ENCODE measurements at regions not wholly inside any gene's neighbourhood (a gene's known extent, or its start where the extent isn't known, plus 50 kb on each side); places are given as distances from the start of the nearest gene placed in this dataset.

DNA sequence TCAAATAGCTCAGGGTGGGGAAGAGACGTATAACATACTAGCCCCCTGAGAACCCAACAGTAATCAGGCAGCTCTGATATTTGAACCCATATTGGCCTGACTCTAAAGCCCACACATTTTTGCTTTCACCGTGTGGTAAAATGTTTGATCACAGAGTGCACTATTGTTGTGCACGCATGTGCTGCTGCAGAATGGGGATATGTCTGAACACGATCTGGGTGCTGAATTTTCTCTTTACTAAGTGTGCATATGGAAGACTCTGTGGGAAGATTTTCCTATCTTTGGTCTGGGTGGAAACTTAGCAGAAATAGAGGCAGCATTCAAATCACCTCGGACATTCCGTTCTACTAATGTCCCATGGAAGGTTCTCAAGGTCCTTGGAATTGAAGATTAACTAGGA lies 800.1 kb downstream of the TFAP2A start:
- no peak for DNase-seq (ENCODE audit: low read depth)

DNA sequence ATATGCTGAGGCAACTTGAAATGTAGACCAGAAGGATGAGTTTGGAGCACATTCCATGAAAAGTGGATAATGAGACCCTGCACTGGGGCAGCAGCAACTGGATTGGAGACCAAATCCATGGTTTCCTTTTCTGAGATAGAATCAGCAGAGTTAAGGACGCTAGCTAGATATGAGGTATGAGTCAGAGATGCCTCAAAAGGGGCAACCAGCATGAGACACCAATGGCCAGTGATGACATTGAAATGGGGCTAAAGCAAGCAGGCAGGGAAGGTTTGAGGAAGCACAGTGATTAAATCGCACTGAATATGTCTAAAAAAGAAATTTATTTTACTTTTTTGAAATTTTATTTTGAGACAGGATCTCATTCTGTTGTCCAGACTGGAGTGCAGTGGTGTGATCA lies 802.4 kb downstream of the TFAP2A start:
- DNase-seq (ENCODE audit: low read depth) = no peak

GRCh38 chr6:9610620-9611415 lies 804.1 kb downstream of the TFAP2A start:
- DNase-seq (ENCODE audit: low read depth) = no peak

DNA sequence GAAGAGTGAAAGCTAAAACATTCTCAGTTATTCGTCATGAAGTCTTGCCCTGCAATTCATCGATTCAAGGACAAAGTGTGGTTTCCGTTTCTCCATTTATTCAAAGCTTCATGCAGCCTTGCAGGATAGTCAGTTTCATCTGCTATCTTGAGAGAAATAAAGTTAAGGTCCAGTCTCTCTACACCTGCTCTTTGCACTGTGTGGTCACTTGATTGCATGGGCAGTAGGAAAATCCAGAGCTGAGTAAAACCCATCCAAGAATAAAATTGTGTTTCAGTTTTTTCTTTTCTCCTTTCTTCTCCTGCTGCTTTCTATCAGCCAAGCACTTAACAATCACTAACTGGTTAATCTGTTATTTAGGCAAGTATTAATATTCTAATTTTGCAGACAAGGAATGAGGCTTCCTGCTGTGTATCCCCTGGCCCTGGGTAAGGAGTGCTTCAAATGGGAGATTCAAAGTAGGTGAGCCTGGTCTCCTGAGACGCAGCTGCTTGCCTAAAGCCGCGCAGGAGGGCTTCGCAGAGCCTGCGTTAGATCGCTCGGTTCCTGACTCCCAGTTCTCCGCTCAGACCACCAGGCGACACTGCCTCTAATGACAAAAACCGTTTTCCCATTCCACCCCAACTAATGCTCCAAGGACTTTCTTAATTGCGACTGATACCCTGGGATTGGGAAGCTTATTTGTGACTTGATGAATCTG lies 808.3 kb downstream of the TFAP2A start:
- DNase-seq (ENCODE audit: low read depth) = no peak

- no peak for DNase-seq (ENCODE audit: low read depth)
Measured at GRCh38 chr6:9594746-9595145, 820.1 kb downstream of the TFAP2A start.

- DNase-seq (ENCODE audit: low read depth) = no peak
Measured at GRCh38 chr6:9593554-9593953, 821.3 kb downstream of the TFAP2A start.

GRCh38 chr6:9583753-9584352 lies 831.0 kb downstream of the TFAP2A start:
- no peak for DNase-seq (ENCODE audit: low read depth)

DNA sequence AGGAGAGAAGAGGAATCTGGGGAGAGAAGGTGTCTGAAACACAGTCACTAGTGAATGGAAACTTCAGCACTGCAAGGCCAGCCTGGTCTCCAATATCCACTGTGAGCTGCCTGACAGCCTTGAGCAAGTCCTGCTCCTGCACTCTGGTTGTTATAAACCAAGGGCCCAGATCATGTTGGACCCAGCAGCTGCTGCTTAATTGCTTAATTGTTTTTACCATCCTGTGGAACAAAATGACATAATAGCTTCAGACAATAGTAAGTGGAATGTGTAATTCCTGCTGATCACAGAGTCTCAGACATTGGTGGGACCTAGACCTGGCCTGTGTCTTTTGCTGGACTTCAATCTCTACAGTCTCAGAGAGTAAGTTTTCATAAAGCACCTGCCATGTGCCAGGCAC lies 833.7 kb downstream of the TFAP2A start:
- DNase-seq (ENCODE audit: low read depth) = no peak

DNA sequence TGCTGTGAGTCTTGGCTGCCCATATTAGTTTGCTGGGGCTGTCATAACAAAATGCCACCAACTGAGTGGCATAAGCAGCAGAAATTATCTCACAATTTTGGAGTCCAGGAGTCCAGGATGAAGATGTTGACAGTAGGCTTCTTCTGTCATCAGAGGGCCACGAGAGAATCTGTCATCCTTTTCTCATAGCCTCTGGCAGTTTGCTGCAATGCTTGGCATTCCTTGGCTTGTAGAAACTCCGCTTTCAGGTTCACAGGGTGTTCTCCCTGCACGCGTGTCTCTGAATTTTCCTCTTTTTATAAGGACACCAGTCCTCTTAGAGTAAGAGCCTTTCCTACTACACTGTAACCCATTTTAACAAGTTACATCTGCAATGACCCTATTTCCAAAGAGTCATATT lies 838.4 kb downstream of the TFAP2A start:
- DNase-seq (ENCODE audit: low read depth) = no peak

GRCh38 chr6:9566096-9566495 lies 848.8 kb downstream of the TFAP2A start:
- no peak for DNase-seq (ENCODE audit: low read depth)

DNA sequence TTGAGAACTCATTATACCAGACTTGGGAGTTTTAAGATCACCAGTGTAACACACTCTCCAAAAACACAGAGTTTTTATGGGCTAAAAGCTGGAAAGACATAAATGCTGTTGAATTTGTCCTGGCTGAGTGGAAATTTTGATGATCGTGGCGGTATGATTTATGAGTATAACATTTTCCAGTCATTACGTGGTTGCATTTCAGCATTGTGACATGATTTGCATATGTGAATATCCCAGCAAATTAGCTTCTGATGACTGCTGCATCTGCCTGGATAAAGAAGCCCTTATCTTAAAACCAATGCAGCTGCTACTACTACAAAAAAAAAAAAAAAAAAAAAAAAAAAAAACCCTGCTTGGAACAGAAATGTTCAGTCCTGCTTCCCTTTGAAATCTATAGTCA lies 850.9 kb downstream of the TFAP2A start:
- no peak for DNase-seq (ENCODE audit: low read depth)

DNA sequence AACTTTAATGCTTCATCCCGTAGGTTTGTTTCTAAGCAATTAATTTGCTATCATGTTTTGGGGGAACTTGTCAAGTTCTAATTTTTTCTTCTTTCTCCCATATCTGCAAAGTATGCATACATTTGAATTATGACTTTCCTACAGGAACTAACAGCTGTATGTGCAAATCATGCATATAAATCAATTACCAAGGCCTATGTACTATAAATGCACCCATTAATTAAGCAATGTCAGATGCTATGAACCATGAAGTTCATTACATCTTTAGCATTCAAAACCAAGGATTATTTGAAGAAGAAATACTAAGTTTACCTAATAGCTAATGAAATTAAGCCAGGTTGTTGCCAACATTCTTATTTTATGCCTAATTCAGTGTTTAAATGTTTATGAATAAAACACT lies 851.3 kb downstream of the TFAP2A start:
- no peak for DNase-seq (ENCODE audit: low read depth)

- DNase-seq (ENCODE audit: low read depth) = no peak
Measured at GRCh38 chr6:9554806-9555205, 860.1 kb downstream of the TFAP2A start.

- DNase-seq (ENCODE audit: low read depth) = no peak
Measured at GRCh38 chr6:9554323-9554722, 860.6 kb downstream of the TFAP2A start.

GRCh38 chr6:9553002-9553401 lies 861.9 kb downstream of the TFAP2A start:
- DNase-seq (ENCODE audit: low read depth) = no peak

DNA sequence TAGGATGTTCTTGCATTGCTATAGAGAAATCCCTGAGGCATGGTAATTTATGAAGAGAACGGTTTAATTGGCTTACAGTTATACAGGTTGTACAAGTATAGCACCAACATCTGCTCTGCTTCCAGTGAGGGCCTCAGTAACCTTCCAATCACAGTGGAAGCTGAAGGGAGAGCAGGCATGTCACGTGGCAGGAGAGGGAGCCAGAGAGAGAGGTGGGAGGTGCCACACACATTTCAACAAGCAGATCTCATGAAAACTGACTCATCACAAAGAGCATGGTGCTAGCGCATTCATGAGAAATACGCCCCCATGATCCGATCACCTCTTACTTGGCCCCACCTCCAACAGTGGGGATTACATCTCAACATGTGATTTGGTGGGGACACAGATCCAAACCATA lies 871.2 kb downstream of the TFAP2A start:
- DNase-seq (ENCODE audit: low read depth) = no peak

- no peak for DNase-seq (ENCODE audit: low read depth)
Measured at GRCh38 chr6:9540534-9541126, 874.2 kb downstream of the TFAP2A start.

- no peak for DNase-seq (ENCODE audit: low read depth)
Measured at GRCh38 chr6:9540126-9540525, 874.7 kb downstream of the TFAP2A start.

GRCh38 chr6:9539231-9539755 lies 875.6 kb downstream of the TFAP2A start:
- no peak for DNase-seq (ENCODE audit: low read depth)

DNA sequence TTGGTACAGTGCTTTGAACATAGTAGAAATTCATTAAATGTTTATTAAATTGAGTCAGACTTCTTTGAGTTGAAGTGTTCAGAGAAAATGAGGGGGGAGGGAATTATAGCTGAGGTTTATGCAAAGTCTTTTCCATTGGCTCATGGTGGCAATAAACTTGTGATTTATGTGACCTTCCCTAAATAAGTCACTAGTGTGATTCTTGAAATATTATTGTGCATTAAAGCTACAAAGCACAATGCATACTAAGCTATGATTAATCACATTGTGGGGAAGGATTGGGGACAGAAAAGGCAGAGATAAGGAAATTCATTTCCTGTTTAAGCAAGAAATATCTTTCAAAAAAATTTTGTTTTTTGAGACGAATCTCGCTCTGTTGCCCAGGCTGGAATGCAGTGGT lies 877.5 kb downstream of the TFAP2A start:
- no peak for DNase-seq (ENCODE audit: low read depth)

DNA sequence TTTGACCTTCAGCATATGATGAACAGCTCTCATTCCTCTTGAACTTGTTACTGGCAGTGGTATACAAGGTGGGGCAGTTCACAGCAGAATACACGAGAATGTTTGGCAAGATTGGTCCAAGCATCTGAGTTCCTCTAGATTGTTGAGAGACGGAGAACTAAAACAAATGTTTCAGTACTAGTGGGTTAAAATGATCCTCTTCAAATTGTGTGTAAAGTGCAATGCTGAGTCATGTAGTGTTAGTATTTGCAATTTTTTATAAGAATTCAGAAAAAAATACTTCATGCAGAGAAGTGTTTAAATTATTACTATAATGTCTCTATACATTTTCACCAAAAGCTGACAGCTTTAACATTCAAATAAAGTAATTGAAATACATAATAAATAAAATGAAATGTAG lies 879.8 kb downstream of the TFAP2A start:
- no peak for DNase-seq (ENCODE audit: low read depth)
